GM21528 (cell line): ENCODE measurements at regions not wholly inside any gene's neighbourhood (a gene's known extent, or its start where the extent isn't known, plus 50 kb on each side); places are given as distances from the start of the nearest gene placed in this dataset.

ENCODE experiments used
- ATAC-seq: cut with Tn5 transposase; IDR thresholded peaks from one replicate; pipeline ENCODE4 v1.9.1; 2021; ENCODE audit warnings: mild to moderate bottlenecking, moderate library complexity; ENCODE audit not compliant: unreplicated experiment, low FRiP score

GRCh38 chr5:40292006-40292405 lies 387.7 kb upstream of the PTGER4 start:
- no peak for ATAC-seq

GRCh38 chr5:40291338-40291737 lies 388.4 kb upstream of the PTGER4 start:
- ATAC-seq, result no peak

GRCh38 chr5:40288800-40289485 lies 390.8 kb upstream of the PTGER4 start:
- ATAC-seq, result no peak

- ATAC-seq, result no peak
Measured at GRCh38 chr5:40284863-40285262, 394.9 kb upstream of the PTGER4 start.

GRCh38 chr5:40278881-40279280 lies 400.8 kb upstream of the PTGER4 start:
- no peak for ATAC-seq

GRCh38 chr5:40277161-40277906 lies 402.4 kb upstream of the PTGER4 start:
- peak; percentile 95 for ATAC-seq

- ATAC-seq, result peak; percentile 36
Measured at GRCh38 chr5:40276426-40277102, 403.2 kb upstream of the PTGER4 start.

- ATAC-seq, result no peak
Measured at GRCh38 chr5:40274568-40274967, 405.1 kb upstream of the PTGER4 start.

GRCh38 chr5:40273936-40274335 lies 405.8 kb upstream of the PTGER4 start:
- no peak for ATAC-seq

GRCh38 chr5:40271476-40271875 lies 408.2 kb upstream of the PTGER4 start:
- ATAC-seq, result no peak

GRCh38 chr5:40270274-40270845 lies 409.4 kb upstream of the PTGER4 start:
- no peak for ATAC-seq

- ATAC-seq, result no peak
Measured at GRCh38 chr5:40268088-40268487, 411.6 kb upstream of the PTGER4 start.

GRCh38 chr5:40266952-40267351 lies 412.8 kb upstream of the PTGER4 start:
- no peak for ATAC-seq

- no peak for ATAC-seq
Measured at GRCh38 chr5:40261984-40262383, 417.7 kb upstream of the PTGER4 start.

- ATAC-seq, result no peak
Measured at GRCh38 chr5:40260361-40260760, 419.4 kb upstream of the PTGER4 start.

GRCh38 chr5:40258222-40258621 lies 421.5 kb upstream of the PTGER4 start:
- no peak for ATAC-seq

- no peak for ATAC-seq
Measured at GRCh38 chr5:40240671-40241070, 439.0 kb upstream of the PTGER4 start.

GRCh38 chr5:40240111-40240510 lies 439.6 kb upstream of the PTGER4 start:
- no peak for ATAC-seq

GRCh38 chr5:40238066-40238745 lies 441.5 kb upstream of the PTGER4 start:
- no peak for ATAC-seq

GRCh38 chr5:40235471-40236400 lies 444.0 kb upstream of the PTGER4 start:
- ATAC-seq, result no peak
